ENCODE measurements at regions not wholly inside any gene's neighbourhood (a gene's known extent, or its start where the extent isn't known, plus 50 kb on each side); places are given as distances from the start of the nearest gene placed in this dataset.
"Not testable (repeated sequence)": the region's sequence is repeated elsewhere in the genome, so short reads cannot be mapped to it uniquely, and the experiment has no call there.

DNA sequence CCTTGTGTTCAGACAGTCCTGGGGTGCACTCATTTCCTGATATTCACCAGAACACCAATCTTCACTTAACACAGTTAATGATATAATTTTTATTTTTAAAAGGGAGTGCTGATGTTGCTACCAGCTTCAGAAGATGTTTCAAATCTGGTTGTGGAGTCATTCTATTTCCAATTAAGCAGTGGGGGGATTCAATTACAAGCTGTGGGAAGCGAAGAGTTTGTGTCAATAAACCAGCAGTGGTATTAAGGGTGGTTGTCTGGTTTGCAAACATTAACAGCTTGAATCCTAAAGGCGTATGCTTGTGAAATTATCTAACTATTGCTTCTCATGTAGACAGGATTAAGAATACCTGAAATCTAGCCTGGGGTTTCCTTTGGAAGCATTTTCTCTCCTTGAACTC, 1637.5 kb upstream of the GOT2 start:
- no peak for DNase-seq (ENCODE audit: low spot score)

DNA sequence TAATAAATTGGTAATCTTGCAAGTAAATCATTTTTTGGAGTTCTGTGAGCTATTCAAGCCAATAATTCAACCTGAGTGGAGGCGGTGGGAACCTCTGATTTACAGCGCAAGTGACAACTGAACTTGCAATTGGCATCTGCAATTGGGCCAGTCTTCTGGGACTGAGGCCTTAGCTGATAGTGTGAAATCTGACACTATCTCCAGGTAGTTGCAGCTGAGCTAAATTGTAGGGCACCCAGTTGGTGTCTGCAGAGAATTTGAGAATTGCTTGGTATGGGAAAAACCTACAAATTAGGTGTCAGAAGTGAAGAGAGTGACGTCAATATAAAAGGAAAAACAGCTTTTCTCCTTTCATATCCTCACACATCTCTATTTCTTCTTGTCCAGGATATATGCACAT, 1633.6 kb upstream of the GOT2 start:
- DNase-seq (ENCODE audit: low spot score) = no peak

DNA sequence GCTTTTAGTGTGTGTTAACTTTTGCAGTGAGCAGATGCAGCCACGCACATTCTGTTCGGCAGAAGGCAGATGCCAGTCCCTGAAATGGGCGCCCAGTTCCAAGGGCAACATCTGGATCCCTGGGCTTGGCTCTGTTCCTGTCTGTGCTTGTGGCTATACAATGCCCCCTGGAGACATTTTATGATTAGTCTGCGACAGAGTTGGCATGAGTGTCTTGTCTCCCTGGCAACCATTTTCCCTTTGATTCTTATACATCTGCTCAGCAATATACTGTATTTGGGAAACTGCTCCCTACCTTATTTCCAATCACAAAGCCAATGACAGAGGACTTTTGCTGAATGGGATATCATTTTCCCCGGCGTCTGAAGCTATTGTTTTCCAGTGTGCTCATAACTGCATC, 1629.5 kb upstream of the GOT2 start:
- DNase-seq (ENCODE audit: low spot score) = peak; percentile 2

DNA sequence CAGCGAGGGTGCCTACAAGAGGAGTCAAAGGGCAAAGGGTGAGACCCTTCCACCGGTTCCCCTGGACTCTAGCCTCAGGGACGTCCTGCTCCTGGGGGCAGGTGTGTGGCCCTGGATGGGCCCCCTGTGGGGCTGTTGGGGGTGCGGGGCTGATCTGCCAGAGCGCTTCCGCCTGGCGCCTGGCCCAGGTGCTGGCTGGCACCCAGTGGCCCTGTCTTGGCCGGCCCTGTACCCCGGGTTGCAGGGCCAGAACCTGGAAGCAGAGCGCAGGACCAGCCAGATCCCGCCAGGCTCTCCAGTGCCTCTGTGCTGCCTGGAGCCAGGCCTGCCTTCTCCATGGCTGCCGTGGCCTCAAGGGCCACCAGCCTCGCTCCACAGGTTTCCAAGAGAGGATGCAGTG, 1625.8 kb upstream of the GOT2 start:
- DNase-seq (ENCODE audit: low spot score) = not testable (repeated sequence)

DNA sequence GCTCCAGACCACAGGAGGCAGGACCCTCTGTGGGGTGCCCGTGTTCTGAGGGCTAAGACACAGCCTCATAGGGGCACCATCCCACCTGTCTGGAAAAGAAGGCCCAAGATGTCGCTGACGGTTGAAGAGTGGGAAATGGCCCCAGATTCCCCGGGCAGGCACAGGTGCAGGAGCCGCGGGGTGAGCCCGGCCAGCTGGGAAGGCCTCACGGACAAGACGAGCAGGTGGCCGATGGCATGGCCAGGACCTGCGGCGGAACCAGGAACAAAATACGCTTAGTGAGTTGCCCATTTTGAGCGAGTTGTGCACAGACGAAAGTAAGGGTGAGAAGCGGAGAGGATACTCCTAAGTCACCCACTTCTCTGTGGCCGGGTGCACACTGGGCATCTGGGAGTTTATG, 1625.3 kb upstream of the GOT2 start:
- not testable (repeated sequence) for DNase-seq (ENCODE audit: low spot score)

DNA sequence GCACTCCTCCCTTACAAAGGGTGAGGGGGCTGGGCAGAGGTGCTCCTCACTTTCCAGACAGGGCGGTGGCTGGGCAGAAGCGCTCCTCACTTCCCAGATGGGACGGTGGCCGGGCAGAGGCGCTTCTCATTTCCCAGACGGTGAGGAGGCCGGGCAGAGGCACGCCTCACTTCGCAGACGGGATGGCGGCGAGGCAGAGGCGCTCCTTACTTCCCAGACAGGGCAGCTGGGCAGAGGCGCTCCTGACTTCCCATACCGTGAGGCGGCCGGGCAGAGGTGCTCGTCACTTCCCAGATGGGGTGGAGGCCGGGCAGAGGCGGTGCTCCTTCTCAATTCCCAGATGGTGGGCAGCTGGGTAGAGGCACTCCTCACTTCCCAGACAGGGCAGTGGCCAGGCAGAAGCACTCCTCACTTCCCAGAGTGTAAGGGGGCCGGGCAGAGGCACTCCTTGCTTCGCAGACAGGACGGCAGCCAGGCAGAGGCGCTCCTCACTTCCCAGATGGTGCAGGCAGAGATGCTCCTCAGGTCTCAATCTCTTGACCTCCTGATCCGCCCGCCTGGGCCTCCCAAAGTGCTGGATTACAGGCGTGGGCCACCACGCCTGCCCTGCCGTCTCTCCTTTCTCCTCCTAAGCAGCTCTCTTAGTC, 1623.9 kb upstream of the GOT2 start:
- DNase-seq (ENCODE audit: low spot score) = not testable (repeated sequence)

DNA sequence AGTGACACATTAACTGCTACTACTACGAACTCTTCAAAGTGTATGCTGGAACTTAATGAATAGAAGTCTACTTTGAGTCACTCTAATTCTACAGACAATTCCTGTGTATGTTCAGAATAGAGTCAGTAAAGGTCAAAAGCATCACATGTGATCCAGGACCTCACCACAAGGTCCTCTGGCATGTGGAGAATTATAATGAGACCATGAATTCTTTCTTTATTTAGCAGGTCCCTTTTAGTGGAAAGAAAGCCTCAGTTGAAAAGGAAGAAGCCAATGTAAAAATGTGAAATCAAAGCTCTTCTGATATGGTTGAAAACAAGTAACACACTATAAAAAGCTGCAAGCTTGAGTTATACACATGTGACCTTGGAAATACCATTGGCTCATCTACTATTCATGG, 1612.1 kb upstream of the GOT2 start:
- no peak for DNase-seq (ENCODE audit: low spot score)

DNA sequence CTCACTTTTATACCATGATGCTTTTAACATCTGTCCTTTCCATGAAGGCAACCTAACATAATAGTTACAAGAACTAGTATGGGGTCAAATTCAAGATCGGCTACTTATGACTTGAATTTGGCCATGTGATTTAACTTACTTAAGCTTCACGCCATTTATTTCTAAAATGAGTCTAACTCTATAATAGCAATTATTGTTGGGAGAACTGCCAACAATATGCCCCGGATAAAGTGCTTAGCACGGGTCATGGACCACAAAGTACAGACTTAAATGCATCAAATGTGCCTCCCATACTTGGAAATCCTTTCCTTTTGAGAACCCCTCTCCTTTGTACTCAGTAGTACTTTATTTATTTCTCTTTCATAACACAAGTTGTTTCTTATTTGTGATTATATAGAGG, 1603.6 kb upstream of the GOT2 start:
- DNase-seq (ENCODE audit: low spot score) = no peak

DNA sequence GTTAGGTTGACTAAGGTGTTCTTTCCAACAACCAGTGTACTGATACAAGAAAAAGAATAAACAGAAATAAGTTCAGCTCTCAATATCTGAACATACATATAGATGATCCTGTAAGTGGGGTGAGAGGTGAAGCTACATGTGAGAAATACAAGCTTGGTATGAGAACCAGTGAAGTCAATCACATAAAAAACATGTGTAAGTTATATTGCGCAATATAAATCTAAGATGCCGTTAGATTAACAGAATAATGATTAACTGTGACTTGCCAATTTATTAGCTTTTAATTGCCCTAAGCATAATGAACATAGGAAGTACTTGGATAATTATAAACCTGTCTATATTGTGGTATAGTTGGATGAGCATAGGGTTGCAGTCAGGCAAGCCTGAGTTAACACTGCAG, 1597.1 kb upstream of the GOT2 start:
- no peak for DNase-seq (ENCODE audit: low spot score)

DNA sequence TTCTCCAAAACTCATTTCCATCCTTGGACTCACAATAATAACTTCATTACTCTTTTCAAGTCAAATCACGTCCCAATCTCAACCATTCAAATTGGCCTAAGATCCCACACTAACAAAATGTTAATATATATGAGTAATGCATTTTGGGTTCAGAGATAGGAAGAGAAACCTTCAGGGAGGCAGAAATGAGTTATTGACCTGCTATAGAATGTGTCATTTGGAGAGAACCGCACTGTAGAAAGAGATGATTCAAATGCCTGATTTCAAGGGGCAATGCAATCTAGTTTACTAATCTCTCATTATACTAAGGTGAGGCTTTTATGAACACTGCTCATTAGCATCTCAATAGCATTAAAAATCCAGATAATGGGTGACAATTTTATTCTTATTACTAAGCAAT, 1595.0 kb upstream of the GOT2 start:
- DNase-seq (ENCODE audit: low spot score) = no peak

DNA sequence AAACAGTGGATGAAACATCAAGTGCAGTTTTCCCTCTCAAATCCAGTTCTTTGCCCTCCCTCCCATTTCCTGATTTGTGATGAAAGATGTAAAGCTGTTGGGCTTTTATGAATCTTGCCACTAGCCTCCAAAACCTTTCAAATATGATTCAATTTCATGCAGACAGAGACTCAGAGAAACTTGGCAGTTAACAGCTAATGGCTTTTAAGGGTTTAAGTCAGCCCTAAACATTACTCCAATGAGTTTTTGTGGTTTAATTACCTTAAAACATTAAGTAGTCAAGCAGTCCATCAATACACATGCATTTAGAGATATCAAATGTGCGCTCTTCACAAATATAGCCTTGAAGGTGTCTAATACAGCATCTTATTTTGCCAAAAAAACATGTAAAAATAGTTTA, 1594.0 kb upstream of the GOT2 start:
- no peak for DNase-seq (ENCODE audit: low spot score)

DNA sequence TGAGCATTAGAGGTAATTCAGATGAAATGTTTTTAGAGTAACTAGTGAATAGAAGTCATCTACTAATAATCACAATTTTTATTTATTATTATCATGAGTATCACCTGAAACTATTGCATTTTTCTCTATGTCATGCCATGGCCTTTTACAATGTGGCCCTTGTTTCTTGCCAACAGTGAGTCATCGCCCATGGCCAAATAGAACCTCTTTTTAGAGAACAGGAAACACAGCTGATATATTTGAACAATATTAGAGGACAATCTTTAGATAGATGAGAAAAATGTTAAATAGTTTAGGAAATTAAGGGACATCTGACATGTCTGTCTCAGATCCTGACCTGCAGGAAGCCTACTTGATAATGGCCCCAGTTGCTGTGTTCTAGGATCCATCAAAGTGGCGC, 1584.4 kb upstream of the GOT2 start:
- no peak for DNase-seq (ENCODE audit: low spot score)

DNA sequence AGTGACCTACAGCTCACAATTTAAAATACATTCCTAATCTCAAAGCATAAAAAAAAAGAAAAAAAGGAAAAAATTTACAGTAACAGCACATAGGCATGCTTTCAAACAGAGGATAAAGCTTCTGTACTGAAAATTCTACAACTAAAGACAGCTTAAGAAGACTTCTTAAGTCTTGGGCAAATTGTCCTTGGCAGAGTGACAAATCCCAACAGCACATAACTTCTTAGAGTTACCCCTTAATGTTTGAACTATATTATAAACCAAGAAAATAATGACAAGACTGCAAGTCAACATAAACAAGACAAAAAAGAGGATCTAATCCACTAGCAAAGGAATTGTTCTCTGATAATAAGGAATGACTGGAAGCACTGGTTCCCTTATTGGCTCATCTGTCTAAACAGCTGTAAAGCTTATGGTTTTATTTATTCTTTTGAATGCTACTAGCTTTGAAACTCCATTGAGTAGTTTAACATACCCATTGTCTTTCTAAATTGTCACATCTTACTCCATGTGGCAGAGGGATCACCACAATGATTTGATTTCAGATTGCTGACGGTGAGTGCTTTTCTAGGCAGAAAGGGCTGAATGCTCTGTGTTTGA, 1576.8 kb upstream of the GOT2 start:
- DNase-seq (ENCODE audit: low spot score) = no peak

DNA sequence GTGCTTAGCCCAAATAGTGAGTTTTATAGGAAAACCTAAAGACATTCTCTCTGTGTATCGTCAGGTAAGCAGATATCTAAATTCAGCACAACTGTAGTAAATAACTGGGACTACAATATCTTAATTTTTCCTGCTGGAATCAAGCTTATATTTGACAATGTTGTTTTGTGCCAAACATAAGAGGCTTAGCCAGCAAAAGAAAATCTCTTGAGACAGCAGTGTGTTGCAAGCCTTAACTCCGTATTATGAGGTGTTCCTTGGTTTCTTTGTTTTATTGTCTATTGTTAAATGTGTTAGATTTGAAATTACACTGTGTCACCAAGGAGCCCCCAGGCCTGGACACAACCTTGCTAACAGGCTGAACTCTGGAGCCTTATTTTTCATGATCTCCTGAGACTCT, 1570.6 kb upstream of the GOT2 start:
- DNase-seq (ENCODE audit: low spot score) = no peak

DNA sequence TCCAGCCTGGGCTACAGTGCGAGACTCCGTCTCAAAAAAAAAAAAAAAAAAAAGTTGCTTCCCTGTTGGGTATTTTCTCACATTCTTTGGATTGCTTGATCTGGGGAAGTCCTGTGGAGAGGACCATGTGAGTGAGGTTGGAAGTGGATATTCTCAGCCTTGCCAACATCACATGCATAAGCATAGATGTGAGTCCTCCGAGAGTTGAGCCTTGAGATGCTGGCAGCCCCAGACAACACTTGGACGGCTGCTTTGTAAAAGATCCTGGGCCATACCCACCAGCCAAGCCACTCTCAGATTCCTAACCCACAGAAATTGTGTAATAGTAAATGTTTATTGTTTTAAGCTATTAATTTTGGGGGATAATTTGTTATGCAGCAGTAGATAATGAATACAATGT, 1570.0 kb upstream of the GOT2 start:
- no peak for DNase-seq (ENCODE audit: low spot score)

DNA sequence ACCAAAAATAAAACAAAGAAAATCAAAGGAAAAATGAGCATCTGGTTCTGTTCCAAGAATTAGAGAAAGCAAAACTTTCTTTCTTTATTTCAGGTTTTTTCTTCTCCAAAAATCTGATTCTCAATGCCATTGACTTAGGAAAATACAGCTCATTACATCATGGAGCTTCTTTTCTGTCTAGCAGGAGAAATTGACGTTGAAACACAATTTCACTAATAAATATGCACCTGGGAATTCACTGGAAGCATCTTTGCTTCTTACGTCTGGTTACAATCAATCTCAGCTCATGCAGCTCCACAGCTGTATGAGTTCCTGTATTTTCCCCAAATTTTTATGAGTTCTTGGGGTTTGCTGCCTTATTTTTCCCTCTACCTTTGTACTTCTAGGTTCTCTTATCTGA, 1568.6 kb upstream of the GOT2 start:
- DNase-seq (ENCODE audit: low spot score) = no peak

DNA sequence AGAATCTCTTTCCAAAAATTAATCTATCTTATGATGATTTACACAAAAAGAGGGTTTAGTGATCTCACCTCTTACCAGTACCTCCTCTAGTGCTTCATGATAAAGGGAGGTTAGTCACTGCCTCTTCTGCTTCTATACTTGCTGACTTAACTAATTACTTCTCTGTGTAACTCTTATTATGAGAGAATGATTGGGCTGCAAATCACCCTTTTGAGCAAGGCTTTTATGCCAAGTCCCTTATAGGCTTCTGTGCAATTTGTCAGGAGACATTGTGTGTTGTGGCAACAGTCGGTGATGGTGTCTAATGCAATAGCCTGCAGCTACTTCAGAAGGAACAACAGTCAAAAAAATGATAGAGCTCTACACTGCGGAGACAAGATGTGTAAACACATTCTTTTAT, 1568.1 kb upstream of the GOT2 start:
- DNase-seq (ENCODE audit: low spot score) = no peak

DNA sequence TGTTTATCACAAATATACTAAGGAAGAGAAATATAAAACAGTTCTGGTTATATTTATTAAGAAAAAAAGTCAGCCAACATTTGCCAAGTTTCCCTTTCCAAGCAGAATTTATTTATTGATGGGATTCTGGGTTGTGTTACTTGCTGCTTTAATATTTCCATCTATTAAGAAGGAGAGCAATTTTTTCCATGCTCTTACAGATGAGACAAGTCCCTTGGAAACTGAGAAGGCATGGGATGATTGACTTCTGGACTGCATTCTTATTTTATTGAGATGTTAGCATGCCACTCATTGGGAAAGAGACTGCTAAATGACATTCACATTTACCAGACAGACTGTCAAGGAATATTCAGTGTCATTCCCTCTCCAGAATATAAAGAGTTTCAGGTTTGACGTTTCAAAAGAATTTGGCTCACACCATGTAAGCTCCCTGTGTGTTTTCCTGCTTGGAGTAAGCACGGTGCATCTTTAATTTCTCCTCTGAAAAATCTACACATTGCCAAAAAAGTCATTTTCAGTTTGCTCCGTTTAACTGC, 1565.2 kb upstream of the GOT2 start:
- DNase-seq (ENCODE audit: low spot score) = no peak

DNA sequence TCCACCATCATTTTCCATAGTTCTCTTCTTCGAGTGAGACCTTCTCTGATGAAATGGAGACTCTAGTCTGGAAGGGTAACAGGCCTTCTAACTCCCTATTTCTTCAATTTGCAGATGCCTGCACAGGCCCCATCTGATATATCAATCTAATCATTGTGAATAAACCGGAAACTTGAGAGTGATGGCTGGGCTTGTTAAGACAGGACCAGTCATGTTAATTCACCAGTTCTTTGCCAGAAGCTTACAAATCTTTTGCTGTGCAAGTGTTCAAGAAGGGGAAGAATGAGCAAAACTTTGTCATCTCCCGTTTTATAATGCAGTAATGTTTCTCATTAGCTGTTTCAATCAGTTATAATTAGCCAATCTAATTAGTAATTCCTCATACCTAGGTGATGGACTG, 1561.3 kb upstream of the GOT2 start:
- no peak for DNase-seq (ENCODE audit: low spot score)

DNA sequence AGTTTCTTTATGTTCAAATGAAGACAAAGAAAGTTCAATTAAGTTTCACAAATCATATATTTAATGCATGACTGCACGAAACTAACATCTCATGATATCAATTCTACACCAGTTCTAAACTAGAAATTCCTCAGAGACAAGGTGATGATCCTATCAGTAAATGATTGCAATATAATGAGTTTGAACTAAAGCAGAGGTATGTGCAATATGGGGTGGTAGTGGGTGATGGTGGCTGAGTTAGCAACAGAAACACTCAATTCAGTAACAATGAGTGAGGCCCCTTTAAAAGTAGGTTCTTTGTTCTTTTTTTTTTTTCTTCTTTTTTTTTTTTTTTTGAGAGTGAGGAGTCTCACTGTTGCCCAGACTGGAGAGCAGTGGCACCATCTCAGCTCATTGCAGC, 1551.7 kb upstream of the GOT2 start:
- no peak for DNase-seq (ENCODE audit: low spot score)

DNA sequence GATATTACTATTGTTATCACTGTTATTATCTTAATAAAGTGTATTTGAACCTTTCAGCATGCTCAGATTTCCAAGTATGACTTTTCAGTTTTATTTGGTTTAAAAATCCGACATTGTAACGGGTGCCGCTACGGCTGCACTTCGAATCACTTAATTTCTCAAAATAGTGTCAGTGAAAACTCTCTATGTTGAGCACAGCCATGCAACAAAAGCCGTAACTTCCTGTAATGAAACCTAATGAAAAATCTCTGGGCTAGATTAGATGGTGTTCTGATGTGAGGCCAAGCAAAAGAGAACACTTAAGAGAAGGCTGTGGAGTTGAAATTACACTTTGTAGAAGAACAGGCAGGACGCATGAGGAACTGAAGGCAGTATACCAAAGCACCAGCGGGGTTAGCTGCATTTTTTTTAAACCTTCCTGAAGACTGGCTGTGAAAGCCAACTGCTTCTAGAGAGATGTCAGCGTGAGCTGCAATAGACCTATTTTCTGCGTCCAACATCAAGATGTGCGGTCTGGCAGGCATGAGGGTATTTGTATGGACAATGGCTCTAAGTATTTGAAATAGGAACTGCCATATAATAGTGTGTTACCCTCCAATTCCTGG, 1545.0 kb upstream of the GOT2 start:
- no peak for DNase-seq (ENCODE audit: low spot score)

DNA sequence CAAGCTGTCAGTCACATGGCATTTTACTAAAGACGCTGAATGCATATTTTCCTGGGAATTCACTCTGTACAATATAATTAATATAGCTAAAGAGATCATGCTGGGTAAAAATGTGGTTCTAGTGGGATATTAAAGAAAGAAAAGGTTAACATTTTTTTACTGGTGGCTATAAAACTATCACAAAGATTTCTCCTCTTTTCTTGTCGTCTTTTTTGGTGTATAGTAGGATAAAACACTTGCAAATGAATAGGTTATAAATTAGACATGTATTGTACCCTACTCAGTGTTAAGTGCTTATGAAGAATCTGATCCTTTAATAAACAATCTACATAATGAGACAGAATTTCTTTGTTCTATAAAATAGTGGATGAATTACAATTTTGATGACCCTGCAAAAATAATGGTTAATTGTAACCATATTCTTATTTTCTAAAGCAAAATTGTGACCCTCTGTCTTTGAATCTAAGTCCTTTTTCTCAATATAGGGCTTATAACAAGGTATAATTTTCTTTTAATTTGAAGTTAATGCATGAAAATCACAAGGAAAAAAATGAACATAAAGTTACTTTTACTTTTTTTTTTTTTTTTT, 1540.4 kb upstream of the GOT2 start:
- no peak for DNase-seq (ENCODE audit: low spot score)

DNA sequence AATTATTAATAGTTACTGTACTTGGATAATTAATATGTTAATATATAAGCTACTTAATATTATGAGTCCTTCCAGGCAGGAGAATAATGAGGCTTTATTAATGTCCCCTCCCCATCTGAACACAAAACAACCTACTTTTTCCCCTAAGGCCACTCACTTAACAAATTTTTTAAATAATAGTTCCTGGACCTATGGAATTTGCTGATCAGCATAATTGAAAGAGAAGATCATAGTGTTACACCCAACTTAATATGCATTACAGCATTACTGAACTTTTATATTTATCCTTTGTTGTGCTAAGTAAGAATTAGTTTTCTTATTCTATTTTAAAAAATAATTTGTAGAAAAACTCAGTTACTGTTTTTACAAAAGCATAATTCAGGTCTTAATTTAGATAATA, 1537.7 kb upstream of the GOT2 start:
- no peak for DNase-seq (ENCODE audit: low spot score)

Measured in Ammon's horn (tissue), 1 donor.